CD4-positive, alpha-beta T cell (primary cell): ENCODE measurements at regions not wholly inside any gene's neighbourhood (a gene's known extent, or its start where the extent isn't known, plus 50 kb on each side); places are given as distances from the start of the nearest gene placed in this dataset.

ENCODE experiments used
- ATAC-seq: fragments of 200-7000 bp; cut with Tn5 transposase; one replicate; pipeline ENCODE4 v1.10.0; 2022; ENCODE audit warnings: mild to moderate bottlenecking; ENCODE audit not compliant: poor library complexity
- CTCF ChIA-PET: fragments of 350-600 bp; sonication (Branson Sonifier 250); formaldehyde crosslinking; loops from one replicate; lab custom pipeline; 2021; ENCODE audit warnings: antibody characterized with exemption, inconsistent platforms; lab: Charles Lee
- POLR2A ChIA-PET: fragments of 350-600 bp; sonication (Branson Sonifier 250); formaldehyde crosslinking; loops from one replicate; lab custom pipeline; 2021; ENCODE audit warnings: antibody characterized with exemption, inconsistent platforms; lab: Charles Lee
- DNase-seq, 14 experiments: peaks; one replicate each; pipeline ENCODE4 v3.0.0-alpha.2; 2013 to 2020; ENCODE audit warnings: mixed read lengths in 2 of 14
- H3K27ac ChIP-seq, 2 donors: one replicate each; pipeline versions ENCODE4 v1.5.1 to v1.7.0; 2013; ENCODE audit warnings: low read length in 2 of 2, low read depth in 1 of 2, mild to moderate bottlenecking in 1 of 2
- H3K27me3 ChIP-seq, 2 experiments: 1 replicate in 1 of 2; 2 replicates in 1 of 2; pipeline versions ENCODE4 v1.6.1 to v1.7.0; 2013; ENCODE audit warnings: low read length in 2 of 2, control low read depth in 1 of 2, mild to moderate bottlenecking in 1 of 2, moderate library complexity in 1 of 2; ENCODE audit not compliant: insufficient read depth in 2 of 2, control insufficient read depth in 1 of 2
- H3K36me3 ChIP-seq: one replicate; pipeline ENCODE4 v1.6.1; 2013; ENCODE audit warnings: low read length, control low read depth; ENCODE audit not compliant: insufficient read depth
- H3K4me1 ChIP-seq: one replicate; pipeline ENCODE4 v1.6.1; 2013; ENCODE audit warnings: low read length, control low read depth; ENCODE audit not compliant: insufficient read depth
- H3K4me3 ChIP-seq: one replicate; pipeline ENCODE4 v1.5.1; 2013; ENCODE audit warnings: mild to moderate bottlenecking, low read length, moderate library complexity
- H3K9me3 ChIP-seq, 2 experiments: 1 replicate in 1 of 2; 2 replicates in 1 of 2; pipeline versions ENCODE4 v1.6.1 to v1.7.0; 2013; ENCODE audit warnings: low read length in 2 of 2, mild to moderate bottlenecking in 2 of 2, control low read depth in 1 of 2, moderate library complexity in 1 of 2; ENCODE audit not compliant: control insufficient read depth in 1 of 2, insufficient read depth in 1 of 2
- H3K27ac Mint-ChIP-seq: one replicate; pipeline ENCODE4 v1.8.0; 2020; ENCODE audit warnings: mixed read lengths
- H3K27me3 Mint-ChIP-seq: one replicate; pipeline ENCODE4 v1.8.0; 2021; ENCODE audit warnings: mixed read lengths
- H3K36me3 Mint-ChIP-seq: one replicate; pipeline ENCODE4 v1.8.0; 2021; ENCODE audit warnings: low read depth, mixed read lengths
- H3K4me1 Mint-ChIP-seq: one replicate; pipeline ENCODE4 v1.8.0; 2021; ENCODE audit warnings: low read depth, mixed read lengths
- H3K4me3 Mint-ChIP-seq: one replicate; pipeline ENCODE4 v1.8.0; 2020; ENCODE audit warnings: mild to moderate bottlenecking, mixed read lengths
- H3K9me3 Mint-ChIP-seq: one replicate; pipeline ENCODE4 v1.8.0; 2020; ENCODE audit warnings: mixed read lengths
- CTCF ChIP-seq: fragments of 200-600 bp; IDR thresholded peaks from one replicate; pipeline ENCODE4 v1.8.0; 2022; ENCODE audit warnings: antibody characterized with exemption, mild to moderate bottlenecking
- intact Hi-C, 2 experiments: fragments of 100-400 bp; cut with DNase I in 1 of 2; cut with micrococcal nuclease in 1 of 2; formaldehyde crosslinking; loops; one replicate each; pipeline versions ENCODE4 v1.15.1 to v1.9.0; 2023 to 2025; cut with DNase I, micrococcal nuclease

- CTCF ChIA-PET: no interaction called here
- Mint-ChIP-seq H3K27ac (no peak overlapping the region), H3K27me3 (peaks cover 19% of the 10 kb centered on the region), H3K9me3 (no peaks in the 10 kb centered on the region), H3K36me3 (no peaks in the 10 kb centered on the region), H3K4me1 (no peaks in the 10 kb centered on the region), H3K4me3 (no peak overlapping the region)
- intact Hi-C loops: no loop called here
- POLR2A ChIA-PET: no interaction called here
- no peak for TF ChIP-seq CTCF
- DNase-seq (no peak), ATAC-seq (no peak)
- Histone ChIP-seq H3K9me3 (no peaks in the 10 kb centered on the region), H3K36me3 (no peaks in the 10 kb centered on the region), H3K4me3 (no peak overlapping the region), H3K27ac (no peak overlapping the region), H3K27me3 (no peaks in the 10 kb centered on the region), H3K4me1 (no peaks in the 10 kb centered on the region)
Measured at GRCh38 chr10:6692103-6692502, 112.0 kb upstream of the PRKCQ start.

GRCh38 chr10:6689036-6689435 is 109.0 kb upstream of the PRKCQ start:
- no peak for TF ChIP-seq CTCF
- intact Hi-C loops: no loop called here
- CTCF ChIA-PET: no interaction called here

GRCh38 chr10:6680735-6681134 is 100.7 kb upstream of the PRKCQ start:
- ATAC-seq (no peak), DNase-seq (no peak)
- no peak overlapping the region for H3K27ac ChIP-seq
- no peaks in the 10 kb centered on the region for H3K36me3 Mint-ChIP-seq
- H3K36me3 ChIP-seq: no peaks in the 10 kb centered on the region
- CTCF ChIA-PET: interaction anchor here (0.6 kb wide), 1 partner anchor 644 kb away, joined by 3 read pairs; no protein-coding TSS in a partner anchor
- H3K9me3 ChIP-seq: no peaks in the 10 kb centered on the region
- H3K9me3 Mint-ChIP-seq: no peaks in the 10 kb centered on the region
- no peak overlapping the region for H3K27ac Mint-ChIP-seq
- peaks cover 5% of the 10 kb centered on the region for H3K4me1 Mint-ChIP-seq
- POLR2A ChIA-PET: no interaction called here
- no peaks in the 10 kb centered on the region for H3K27me3 Mint-ChIP-seq
- no peaks in the 10 kb centered on the region for H3K27me3 ChIP-seq
- H3K4me3 Mint-ChIP-seq: no peak overlapping the region
- intact Hi-C loops: no loop called here
- no peaks in the 10 kb centered on the region for H3K4me1 ChIP-seq
- no peak overlapping the region for H3K4me3 ChIP-seq
- no peak for TF ChIP-seq CTCF

More at GRCh38 chr10:6689036-6689435, 109.0 kb upstream of the PRKCQ start:
- ATAC-seq (no peak), DNase-seq (no peak)
- no peaks in the 10 kb centered on the region for H3K27me3 ChIP-seq
- no peaks in the 10 kb centered on the region for H3K36me3 ChIP-seq
- no peak overlapping the region for H3K4me3 ChIP-seq
- no peak overlapping the region for H3K4me3 Mint-ChIP-seq
- no peak overlapping the region for H3K27ac Mint-ChIP-seq
- no peaks in the 10 kb centered on the region for H3K36me3 Mint-ChIP-seq
- H3K27ac ChIP-seq: no peak overlapping the region
- no peaks in the 10 kb centered on the region for H3K9me3 ChIP-seq
- H3K27me3 Mint-ChIP-seq: peaks cover 16% of the 10 kb centered on the region
- H3K4me1 ChIP-seq: no peaks in the 10 kb centered on the region
- POLR2A ChIA-PET: no interaction called here
- no peaks in the 10 kb centered on the region for H3K4me1 Mint-ChIP-seq
- H3K9me3 Mint-ChIP-seq: no peaks in the 10 kb centered on the region
